Brain microvascular endothelial cell (primary cell): ENCODE measurements at regions not wholly inside any gene's neighbourhood (a gene's known extent, or its start where the extent isn't known, plus 50 kb on each side); places are given as distances from the start of the nearest gene placed in this dataset.
"Not testable (repeated sequence)": the region's sequence is repeated elsewhere in the genome, so short reads cannot be mapped to it uniquely, and the experiment has no call there.

Experiments used
- DNase-seq: peaks from one replicate; pipeline ENCODE4 v3.0.0-alpha.2; 2020
- H3K27ac ChIP-seq: fragments of 250-450 bp; sonication (Bioruptor Pico); 2 replicates; pipeline ENCODE4 v1.5.1; 2020; ENCODE audit warnings: mild to moderate bottlenecking, moderate library complexity
- H3K27me3 ChIP-seq: fragments of 250-450 bp; sonication (Bioruptor Pico); replicated peaks from 2 replicates; pipeline ENCODE4 v1.5.1; 2020; ENCODE audit warnings: mild to moderate bottlenecking
- H3K36me3 ChIP-seq: fragments of 250-450 bp; sonication (Bioruptor Pico); replicated peaks from 2 replicates; pipeline ENCODE4 v1.5.1; 2020; ENCODE audit warnings: mild to moderate bottlenecking
- H3K4me3 ChIP-seq: 2 replicates; pipeline ENCODE4 v1.5.1; 2011; ENCODE audit warnings: low read depth, mild to moderate bottlenecking, control low read depth, low read length, moderate library complexity
- CTCF ChIP-seq: IDR thresholded peaks from 2 replicates; pipeline ENCODE4 v1.5.1; 2011; ENCODE audit warnings: low read depth, mild to moderate bottlenecking, moderate library complexity, low read length, control low read depth, inconsistent platforms; ENCODE audit errors: missing control alignments
- in situ Hi-C: cut with HindIII; loops from 2 replicates; pipeline ENCODE4 v1.10.0; 2017; ENCODE audit warnings: low sequenced_read_pairs, low pct_ligation_motif_present

DNA sequence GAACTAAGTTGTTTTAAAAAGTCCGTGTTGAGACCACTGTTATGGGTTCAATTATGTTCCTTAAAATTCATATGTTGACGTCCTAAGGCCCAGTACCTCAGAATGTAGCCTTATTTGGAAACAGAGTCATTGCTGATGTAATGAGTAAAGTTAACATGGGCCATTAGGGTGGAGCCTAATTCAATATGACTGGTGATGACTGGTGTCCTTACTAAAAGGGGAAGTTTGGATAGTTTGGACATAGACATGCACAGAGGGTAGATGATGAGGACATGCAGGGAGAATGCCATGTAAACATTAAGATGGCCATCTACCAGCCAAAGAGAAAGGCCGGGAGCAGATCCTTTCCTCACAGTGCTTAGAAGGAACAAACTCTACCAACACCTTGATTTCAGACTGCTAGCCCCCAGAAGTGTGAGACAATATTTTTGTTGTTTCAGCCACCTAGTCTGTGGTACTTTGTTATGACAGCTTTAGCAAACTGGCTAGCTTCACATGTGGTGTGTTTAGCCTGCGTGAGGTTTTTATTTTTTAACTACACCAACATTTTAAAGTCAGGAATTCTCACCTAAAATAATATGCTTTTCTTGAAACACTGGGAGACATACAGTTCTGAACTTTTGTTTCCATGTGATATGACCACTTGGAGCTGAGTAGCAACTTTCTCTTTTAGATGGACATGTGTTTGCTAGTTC, 135.3 kb downstream of the YIPF5 start:
- no peak overlapping the region for H3K27ac ChIP-seq
- DNase-seq, result no peak
- H3K4me3 ChIP-seq, result no peak overlapping the region
- H3K36me3 ChIP-seq, result no peaks in the 10 kb centered on the region
- no peak for TF ChIP-seq CTCF
- no peaks in the 10 kb centered on the region for H3K27me3 ChIP-seq
- in situ Hi-C loops, result no loop called here

- Histone ChIP-seq H3K36me3 (no peaks in the 10 kb centered on the region), H3K4me3 (no peak overlapping the region), H3K27me3 (no peaks in the 10 kb centered on the region), H3K27ac (no peak overlapping the region)
- no peak for DNase-seq
- in situ Hi-C loops, result no loop called here
- TF ChIP-seq CTCF, result no peak
These were observed 134.0 kb downstream of the YIPF5 start for GRCh38 chr5:144036476-144036875.

GRCh38 chr5:144040615-144041305, 129.7 kb downstream of the YIPF5 start:
- no peak for TF ChIP-seq CTCF
- Histone ChIP-seq H3K27ac (no peak overlapping the region), H3K36me3 (no peaks in the 10 kb centered on the region), H3K27me3 (no peaks in the 10 kb centered on the region), H3K4me3 (no peak overlapping the region)
- DNase-seq, result no peak
- in situ Hi-C loops, result no loop called here

GRCh38 chr5:144042156-144042555, 128.3 kb downstream of the YIPF5 start:
- in situ Hi-C loops, result no loop called here
- no peak overlapping the region for H3K4me3 ChIP-seq
- H3K27me3 ChIP-seq, result no peaks in the 10 kb centered on the region
- H3K27ac ChIP-seq, result no peak overlapping the region
- no peak for TF ChIP-seq CTCF
- DNase-seq, result no peak
- H3K36me3 ChIP-seq, result no peaks in the 10 kb centered on the region

- DNase-seq, result no peak
- no peak for TF ChIP-seq CTCF
- H3K27ac ChIP-seq, result no peak overlapping the region
- H3K36me3 ChIP-seq, result no peaks in the 10 kb centered on the region
- in situ Hi-C loops, result no loop called here
- H3K27me3 ChIP-seq, result no peaks in the 10 kb centered on the region
- H3K4me3 ChIP-seq, result no peak overlapping the region
These were observed 122.1 kb downstream of the YIPF5 start for GRCh38 chr5:144048259-144048856.

GRCh38 chr5:144055391-144055790, 115.1 kb downstream of the YIPF5 start:
- H3K27me3 ChIP-seq, DNase-seq, H3K27ac ChIP-seq, in situ Hi-C loops, H3K36me3 ChIP-seq, H3K4me3 ChIP-seq: not testable (repeated sequence)

- H3K27ac ChIP-seq, H3K36me3 ChIP-seq, in situ Hi-C loops, DNase-seq, H3K4me3 ChIP-seq, H3K27me3 ChIP-seq: not testable (repeated sequence)
These were observed 110.4 kb downstream of the YIPF5 start for GRCh38 chr5:144060091-144060490.
